CD4-positive, alpha-beta T cell treated with Interferon alpha-2 for 1 hour (primary cell): ENCODE measurements at regions not wholly inside any gene's neighbourhood (a gene's known extent, or its start where the extent isn't known, plus 50 kb on each side); places are given as distances from the start of the nearest gene placed in this dataset.
"Not testable (repeated sequence)": the region's sequence is repeated elsewhere in the genome, so short reads cannot be mapped to it uniquely, and the experiment has no call there.

ENCODE experiments used
- DNase-seq, 2 donors: peaks; one replicate each; pipeline ENCODE4 v3.0.0-alpha.2; 2020 to 2022

- no peak for DNase-seq
These were observed 214.7 kb downstream of the BCAS1 start for GRCh38 chr20:53855733-53856132.

DNA sequence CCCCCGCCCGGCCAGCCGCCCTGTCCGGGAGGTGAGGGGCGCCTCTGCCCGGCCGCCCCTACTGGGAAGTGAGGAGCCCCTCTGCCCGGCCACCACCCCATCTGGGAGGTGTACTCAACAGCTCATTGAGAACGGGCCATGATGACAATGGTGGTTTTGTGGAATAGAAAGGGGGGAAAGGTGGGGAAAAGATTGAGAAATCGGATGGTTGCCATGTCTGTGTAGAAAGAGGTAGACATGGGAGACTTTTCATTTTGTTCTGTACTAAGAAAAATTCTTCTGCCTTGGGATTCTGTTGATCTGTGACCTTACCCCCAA is 215.8 kb downstream of the BCAS1 start:
- DNase-seq: not testable (repeated sequence)

DNA sequence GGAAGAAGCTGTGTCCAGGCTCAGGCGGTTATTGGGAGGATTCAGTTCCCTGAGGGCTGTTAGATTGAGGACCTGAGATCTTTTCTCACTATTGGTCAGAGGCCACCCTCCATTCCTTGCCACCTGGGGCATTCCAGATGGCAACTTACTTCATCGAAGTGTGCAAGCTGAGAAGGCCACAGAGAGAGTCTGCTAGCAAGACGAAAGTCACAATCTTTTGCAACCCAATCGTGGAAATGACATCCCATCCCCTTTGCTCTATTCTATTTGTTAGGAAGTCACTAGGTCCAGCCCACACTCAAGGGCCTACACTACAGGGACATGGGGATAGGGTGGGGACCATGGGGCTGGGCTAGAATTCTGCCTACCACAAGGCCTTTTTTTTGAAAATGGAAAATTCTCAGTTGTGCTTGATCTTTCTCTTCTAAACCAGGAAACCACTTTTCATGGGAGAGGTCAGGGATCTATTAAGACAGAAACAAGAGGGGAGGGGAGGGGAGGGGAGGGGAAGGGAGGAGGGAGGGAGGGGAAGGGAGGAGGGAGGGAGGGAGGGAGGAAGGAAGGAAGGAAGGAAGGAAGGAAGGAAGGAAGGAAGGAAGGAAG is 217.2 kb downstream of the BCAS1 start:
- no peak for DNase-seq

- no peak for DNase-seq
These were observed 217.7 kb downstream of the BCAS1 start for GRCh38 chr20:53852691-53853090.

DNA sequence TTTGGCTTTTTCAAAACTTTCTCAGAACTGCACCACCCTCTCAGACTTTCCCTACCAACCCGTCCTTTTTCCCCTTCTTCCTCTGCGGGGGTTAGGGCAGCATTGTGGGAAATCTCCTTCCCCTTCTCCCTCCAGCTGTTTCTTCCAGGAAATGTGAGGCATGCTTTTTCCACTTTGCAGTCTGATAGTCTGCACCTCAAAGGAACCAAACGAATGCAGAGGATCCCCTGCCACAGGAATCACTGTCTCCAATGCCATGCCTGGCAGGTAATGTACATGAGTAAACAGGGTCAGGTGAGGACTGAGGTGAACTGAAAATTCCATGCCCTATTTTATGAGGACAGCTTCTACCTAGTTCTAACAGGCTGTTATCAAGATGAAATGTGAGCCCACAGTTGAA is 218.4 kb downstream of the BCAS1 start:
- DNase-seq: no peak

GRCh38 chr20:53850319-53850718 is 220.1 kb downstream of the BCAS1 start:
- no peak for DNase-seq

- DNase-seq: no peak
These were observed 220.8 kb downstream of the BCAS1 start for GRCh38 chr20:53849471-53850059.

DNA sequence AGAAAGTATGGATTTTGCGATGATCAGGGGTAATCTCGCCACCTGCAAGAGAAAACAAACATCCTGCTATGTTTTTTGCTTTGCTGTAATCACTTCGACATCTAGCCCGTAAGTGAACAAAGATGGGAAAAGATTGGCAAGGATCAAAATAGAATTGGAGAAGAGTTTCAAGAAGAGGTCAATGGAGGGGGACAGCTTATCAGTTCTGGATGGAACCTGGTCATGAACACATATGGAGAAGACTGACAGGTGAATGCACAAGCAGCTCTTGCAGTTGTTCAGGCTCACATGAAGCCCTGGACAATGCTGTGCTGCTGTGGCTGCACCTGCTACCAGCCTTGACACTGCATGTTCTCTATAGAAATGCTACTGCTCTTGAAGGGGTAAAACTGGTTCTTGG is 222.1 kb downstream of the BCAS1 start:
- no peak for DNase-seq

DNA sequence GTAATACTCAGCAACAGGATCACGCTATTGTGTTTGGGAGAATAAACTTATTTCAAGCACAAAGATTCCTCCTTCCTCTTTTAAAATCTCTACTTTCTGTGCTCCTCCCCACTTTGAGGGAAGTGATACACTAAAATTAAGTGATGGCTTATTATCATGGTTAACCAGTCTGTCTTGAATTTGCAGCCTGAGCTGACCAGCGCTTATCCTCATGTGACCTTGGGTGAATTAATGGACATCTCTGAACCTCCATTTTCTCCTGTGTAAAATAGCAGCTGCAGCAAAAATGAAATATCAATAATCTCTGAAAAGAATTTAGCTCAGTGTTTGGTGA is 222.6 kb downstream of the BCAS1 start:
- no peak for DNase-seq

DNA sequence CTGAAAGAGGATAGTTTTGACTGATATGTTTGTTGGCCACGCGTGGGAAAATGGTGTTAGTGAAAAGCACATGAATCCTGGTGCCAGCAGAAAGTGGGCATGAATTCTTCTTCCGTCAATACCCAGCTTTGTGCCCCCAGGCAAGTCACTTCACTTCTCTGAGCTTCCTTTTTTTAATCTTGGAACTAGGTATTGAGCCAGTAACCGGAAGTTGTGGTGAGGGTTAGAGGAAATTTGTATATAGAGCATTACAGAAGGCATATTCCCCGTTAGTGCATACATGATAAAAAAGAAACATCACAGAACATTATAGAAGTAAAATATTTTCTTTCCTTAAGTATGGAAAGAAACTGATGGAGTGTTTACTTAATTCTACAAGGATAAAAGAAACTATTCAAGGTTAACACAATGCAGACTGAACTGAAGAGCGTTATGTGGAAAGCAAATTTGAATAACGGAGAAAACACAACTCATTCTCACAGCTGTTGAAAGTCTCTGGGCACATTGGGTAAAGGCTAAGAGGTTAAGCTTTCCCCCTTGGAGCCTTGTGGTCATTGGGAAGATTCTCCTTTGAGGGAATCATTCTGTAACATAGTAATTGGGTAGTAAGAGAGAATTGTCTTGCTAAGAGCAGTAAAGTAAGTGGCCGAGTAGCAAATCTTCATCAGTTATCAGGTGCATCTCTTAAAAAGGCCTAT is 223.1 kb downstream of the BCAS1 start:
- DNase-seq: peak; percentile 16 to 52

DNA sequence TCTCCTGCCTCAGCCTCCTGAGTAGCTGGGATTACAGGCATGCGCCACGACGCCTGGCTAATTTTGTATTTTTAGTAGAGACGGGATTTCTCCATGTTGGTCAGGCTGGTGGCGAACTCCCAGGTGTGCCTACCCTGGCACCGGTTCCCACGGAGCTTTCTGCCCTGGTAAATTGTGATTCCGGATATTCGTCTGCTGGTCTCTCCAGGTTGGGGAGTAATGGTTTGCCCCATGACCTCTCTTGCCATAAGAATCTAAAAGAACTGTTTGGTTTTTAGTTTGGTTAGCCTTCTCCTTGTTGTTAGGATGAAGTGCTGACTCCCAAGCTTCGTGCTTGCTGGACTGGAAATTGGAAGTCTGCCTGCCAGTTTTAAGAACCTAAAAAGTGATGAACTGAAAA is 223.8 kb downstream of the BCAS1 start:
- no peak for DNase-seq

DNA sequence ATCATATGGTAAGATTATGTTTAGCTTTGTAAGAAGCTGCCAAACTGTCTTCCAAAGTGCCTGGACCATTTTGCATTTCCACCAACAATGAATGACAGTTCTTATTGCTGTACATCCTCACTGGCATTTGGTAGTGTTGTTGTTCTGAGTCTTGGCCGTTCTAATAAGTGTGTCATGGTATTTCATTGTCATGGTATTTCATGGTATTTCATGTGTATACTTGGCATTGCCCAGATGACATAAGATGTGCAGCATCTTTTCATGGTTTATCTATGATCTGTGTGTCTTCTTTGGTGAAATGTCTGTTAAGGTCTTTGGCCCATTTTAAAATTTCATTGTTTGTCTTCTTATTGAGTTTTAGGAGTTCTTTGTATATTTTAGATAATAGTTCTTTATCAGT is 224.4 kb downstream of the BCAS1 start:
- DNase-seq: no peak

DNA sequence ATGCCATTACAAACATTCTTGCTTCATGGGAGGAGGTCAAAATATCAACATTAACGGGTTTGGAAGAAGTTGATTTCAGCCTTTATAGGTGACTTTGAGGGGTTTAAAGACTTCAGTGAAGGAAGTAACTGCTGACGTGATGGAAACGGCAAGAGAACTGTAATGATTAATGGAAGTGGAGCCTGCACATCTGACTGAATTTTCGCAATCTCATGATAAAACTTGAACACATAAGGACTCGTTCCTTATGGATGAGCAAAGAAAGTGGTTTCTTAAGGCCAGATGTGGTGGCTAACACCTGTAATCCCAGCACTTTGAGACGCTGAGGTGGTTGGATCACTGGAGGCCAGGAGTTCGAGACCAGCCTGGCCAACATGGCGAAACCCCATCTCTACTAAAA is 226.1 kb downstream of the BCAS1 start:
- no peak for DNase-seq

- DNase-seq: no peak
These were observed 226.7 kb downstream of the BCAS1 start for GRCh38 chr20:53843645-53844044.

- DNase-seq: peak; percentile 22 to 60
These were observed 227.9 kb downstream of the BCAS1 start for GRCh38 chr20:53842301-53843099.

- no peak for DNase-seq
These were observed 228.7 kb downstream of the BCAS1 start for GRCh38 chr20:53841741-53842140.

- no peak for DNase-seq
These were observed 229.9 kb downstream of the BCAS1 start for GRCh38 chr20:53840532-53840931.

GRCh38 chr20:53839423-53840176 is 230.8 kb downstream of the BCAS1 start:
- DNase-seq: peak; percentile 75 to 77

- no peak for DNase-seq
These were observed 232.0 kb downstream of the BCAS1 start for GRCh38 chr20:53838311-53838868.

GRCh38 chr20:53837126-53837826 is 233.1 kb downstream of the BCAS1 start:
- DNase-seq: no peak

GRCh38 chr20:53834749-53835148 is 235.6 kb downstream of the BCAS1 start:
- DNase-seq: no peak

- peak in 1 of 2 donors; percentile 32 for DNase-seq
These were observed 236.3 kb downstream of the BCAS1 start for GRCh38 chr20:53834062-53834442.
